ENCODE measurements at regions not wholly inside any gene's neighbourhood (a gene's known extent, or its start where the extent isn't known, plus 50 kb on each side); places are given as distances from the start of the nearest gene placed in this dataset.
"Not testable (repeated sequence)": the region's sequence is repeated elsewhere in the genome, so short reads cannot be mapped to it uniquely, and the experiment has no call there.

GRCh38 chr3:75254685-75255084, 409.4 kb upstream of the FRG2C start:
- TF ChIP-seq CTCF (IDR thresholded peaks at IDR 0.05; ENCODE audit: control insufficient read depth, extremely low read depth, insufficient read depth): no peak
- DNase-seq (ENCODE audit: low read depth): no peak
- no peak overlapping the region for H3K4me3 ChIP-seq (ENCODE audit: low read depth, low read length)

GRCh38 chr3:75258825-75259683, 405.1 kb upstream of the FRG2C start:
- peak; percentile 49 for TF ChIP-seq CTCF (IDR thresholded peaks at IDR 0.05; ENCODE audit: control insufficient read depth, extremely low read depth, insufficient read depth)
- not testable (repeated sequence) for H3K4me3 ChIP-seq (ENCODE audit: low read depth, low read length); DNase-seq (ENCODE audit: low read depth)

- H3K4me3 ChIP-seq (ENCODE audit: low read depth, low read length); DNase-seq (ENCODE audit: low read depth): not testable (repeated sequence)
Observed at GRCh38 chr3:75260975-75261374, 403.2 kb upstream of the FRG2C start.

- no peak overlapping the region for H3K4me3 ChIP-seq (ENCODE audit: low read depth, low read length)
- no peak for DNase-seq (ENCODE audit: low read depth)
- TF ChIP-seq CTCF (IDR thresholded peaks at IDR 0.05; ENCODE audit: control insufficient read depth, extremely low read depth, insufficient read depth): no peak
Observed at GRCh38 chr3:75262661-75263060, 401.5 kb upstream of the FRG2C start.

GRCh38 chr3:75265897-75266296, 398.2 kb upstream of the FRG2C start:
- no peak for DNase-seq (ENCODE audit: low read depth)
- H3K4me3 ChIP-seq (ENCODE audit: low read depth, low read length): no peak overlapping the region
- no peak for TF ChIP-seq CTCF (IDR thresholded peaks at IDR 0.05; ENCODE audit: control insufficient read depth, extremely low read depth, insufficient read depth)

GRCh38 chr3:75268576-75268975, 395.6 kb upstream of the FRG2C start:
- DNase-seq (ENCODE audit: low read depth); H3K4me3 ChIP-seq (ENCODE audit: low read depth, low read length): not testable (repeated sequence)

GRCh38 chr3:75272237-75272636, 391.9 kb upstream of the FRG2C start:
- DNase-seq (ENCODE audit: low read depth): not testable (repeated sequence)

GRCh38 chr3:75272691-75273090, 391.4 kb upstream of the FRG2C start:
- DNase-seq (ENCODE audit: low read depth): no peak
- H3K4me3 ChIP-seq (ENCODE audit: low read depth, low read length): no peak overlapping the region
- TF ChIP-seq CTCF (IDR thresholded peaks at IDR 0.05; ENCODE audit: control insufficient read depth, extremely low read depth, insufficient read depth): no peak

More at GRCh38 chr3:75272237-75272636, 391.9 kb upstream of the FRG2C start:
- H3K4me3 ChIP-seq (ENCODE audit: low read depth, low read length): not testable (repeated sequence)

GRCh38 chr3:75285531-75286148, 378.5 kb upstream of the FRG2C start:
- H3K4me3 ChIP-seq (ENCODE audit: low read depth, low read length); DNase-seq (ENCODE audit: low read depth): not testable (repeated sequence)

GRCh38 chr3:75288972-75289574, 375.1 kb upstream of the FRG2C start:
- not testable (repeated sequence) for DNase-seq (ENCODE audit: low read depth); H3K4me3 ChIP-seq (ENCODE audit: low read depth, low read length)

All from LNCaP clone FGC (cell line).